ENCODE measurements at regions not wholly inside any gene's neighbourhood (a gene's known extent, or its start where the extent isn't known, plus 50 kb on each side); places are given as distances from the start of the nearest gene placed in this dataset.

- in situ Hi-C loops (cut with HindIII; ENCODE audit: low sequenced_read_pairs): no loop called here
- H3K4me3 ChIP-seq (ENCODE audit: low read depth, low read length): no peak overlapping the region
These were observed 257.1 kb upstream of the RPS6KA3 start for GRCh38 chrX:20523626-20524312.

DNA sequence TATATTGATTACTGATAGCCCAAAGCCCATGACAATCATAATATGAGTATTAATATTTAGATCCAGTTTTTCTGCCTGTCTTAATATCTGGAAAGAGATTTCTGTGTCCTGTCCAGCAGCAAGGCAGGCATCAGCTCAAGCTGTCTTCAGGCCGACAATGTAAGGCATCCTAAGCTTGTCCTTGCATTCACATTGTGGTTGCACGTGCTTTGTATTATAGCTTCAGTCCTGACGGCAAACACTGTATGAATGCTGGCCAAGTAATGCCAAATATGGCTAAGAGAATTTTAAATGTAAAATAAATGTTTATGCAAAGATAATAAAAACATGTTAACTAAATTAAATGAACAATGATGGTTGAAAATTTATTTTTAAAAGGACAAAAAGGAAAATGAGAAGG, 255.7 kb upstream of the RPS6KA3 start:
- DNase-seq (ENCODE audit: low read depth, low spot score): no peak
- TF ChIP-seq, protein P1, sequence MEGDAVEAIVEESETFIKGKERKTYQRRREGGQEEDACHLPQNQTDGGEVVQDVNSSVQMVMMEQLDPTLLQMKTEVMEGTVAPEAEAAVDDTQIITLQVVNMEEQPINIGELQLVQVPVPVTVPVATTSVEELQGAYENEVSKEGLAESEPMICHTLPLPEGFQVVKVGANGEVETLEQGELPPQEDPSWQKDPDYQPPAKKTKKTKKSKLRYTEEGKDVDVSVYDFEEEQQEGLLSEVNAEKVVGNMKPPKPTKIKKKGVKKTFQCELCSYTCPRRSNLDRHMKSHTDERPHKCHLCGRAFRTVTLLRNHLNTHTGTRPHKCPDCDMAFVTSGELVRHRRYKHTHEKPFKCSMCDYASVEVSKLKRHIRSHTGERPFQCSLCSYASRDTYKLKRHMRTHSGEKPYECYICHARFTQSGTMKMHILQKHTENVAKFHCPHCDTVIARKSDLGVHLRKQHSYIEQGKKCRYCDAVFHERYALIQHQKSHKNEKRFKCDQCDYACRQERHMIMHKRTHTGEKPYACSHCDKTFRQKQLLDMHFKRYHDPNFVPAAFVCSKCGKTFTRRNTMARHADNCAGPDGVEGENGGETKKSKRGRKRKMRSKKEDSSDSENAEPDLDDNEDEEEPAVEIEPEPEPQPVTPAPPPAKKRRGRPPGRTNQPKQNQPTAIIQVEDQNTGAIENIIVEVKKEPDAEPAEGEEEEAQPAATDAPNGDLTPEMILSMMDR (IDR thresholded peaks at IDR 0.05; ENCODE audit: low read depth, low read length): no peak
- H3K4me3 ChIP-seq (ENCODE audit: low read depth, low read length): no peak overlapping the region
- in situ Hi-C loops (cut with HindIII; ENCODE audit: low sequenced_read_pairs): no loop called here

More at GRCh38 chrX:20523626-20524312, 257.1 kb upstream of the RPS6KA3 start:
- DNase-seq (ENCODE audit: low read depth, low spot score): no peak
- TF ChIP-seq, protein P1 (IDR thresholded peaks at IDR 0.05; ENCODE audit: low read depth, low read length): no peak

DNA sequence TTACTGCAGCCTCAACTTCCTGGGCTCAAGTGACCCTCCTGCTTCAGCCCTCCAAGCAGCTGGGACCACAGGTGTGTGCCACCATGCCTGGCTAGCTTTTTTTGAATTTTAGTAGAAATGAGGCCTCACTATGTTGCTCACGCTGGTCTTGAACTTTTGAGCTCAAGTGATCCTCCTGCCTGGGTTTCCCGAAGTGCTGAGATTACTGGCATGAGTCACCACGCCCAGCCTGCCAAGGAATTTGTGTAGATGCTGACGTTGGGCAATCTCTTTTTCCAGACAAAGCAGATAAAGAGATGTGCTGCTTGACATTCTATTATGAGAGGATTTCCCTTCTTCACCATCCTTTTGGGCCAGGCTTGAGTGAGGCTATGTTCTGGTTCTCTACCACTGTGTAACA, 254.5 kb upstream of the RPS6KA3 start:
- TF ChIP-seq, protein P1 (IDR thresholded peaks at IDR 0.05; ENCODE audit: low read depth, low read length): no peak
- no peak overlapping the region for H3K4me3 ChIP-seq (ENCODE audit: low read depth, low read length)
- peak; percentile 31 for DNase-seq (ENCODE audit: low read depth, low spot score)
- in situ Hi-C loops (cut with HindIII; ENCODE audit: low sequenced_read_pairs): no loop called here

- no peak overlapping the region for H3K4me3 ChIP-seq (ENCODE audit: low read depth, low read length)
- TF ChIP-seq, protein P1 (IDR thresholded peaks at IDR 0.05; ENCODE audit: low read depth, low read length): no peak
- in situ Hi-C loops (cut with HindIII; ENCODE audit: low sequenced_read_pairs): no loop called here
- no peak for DNase-seq (ENCODE audit: low read depth, low spot score)
These were observed 253.1 kb upstream of the RPS6KA3 start for GRCh38 chrX:20519826-20520225.

DNA sequence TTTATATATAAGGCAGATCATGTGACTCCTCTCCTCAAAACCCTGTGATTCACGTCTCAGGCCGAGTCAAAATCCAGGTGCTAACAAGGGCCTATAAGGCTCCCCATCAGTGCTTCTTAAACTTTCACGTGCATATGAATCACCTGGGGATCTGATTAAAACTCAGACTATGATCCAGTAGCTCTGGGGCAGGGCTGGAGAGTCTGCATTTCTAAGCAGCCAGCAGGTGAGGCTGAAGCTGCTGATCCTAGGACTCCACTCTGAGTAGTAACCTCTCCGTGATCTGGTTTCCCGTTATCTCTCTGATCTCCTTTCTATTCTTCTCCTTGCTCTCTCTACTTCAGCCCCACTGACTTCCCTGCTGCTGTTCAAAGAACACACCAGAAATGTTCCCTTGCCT, 252.4 kb upstream of the RPS6KA3 start:
- DNase-seq (ENCODE audit: low read depth, low spot score): no peak
- in situ Hi-C loops (cut with HindIII; ENCODE audit: low sequenced_read_pairs): no loop called here
- TF ChIP-seq, protein P1 (IDR thresholded peaks at IDR 0.05; ENCODE audit: low read depth, low read length): no peak
- no peak overlapping the region for H3K4me3 ChIP-seq (ENCODE audit: low read depth, low read length)

DNA sequence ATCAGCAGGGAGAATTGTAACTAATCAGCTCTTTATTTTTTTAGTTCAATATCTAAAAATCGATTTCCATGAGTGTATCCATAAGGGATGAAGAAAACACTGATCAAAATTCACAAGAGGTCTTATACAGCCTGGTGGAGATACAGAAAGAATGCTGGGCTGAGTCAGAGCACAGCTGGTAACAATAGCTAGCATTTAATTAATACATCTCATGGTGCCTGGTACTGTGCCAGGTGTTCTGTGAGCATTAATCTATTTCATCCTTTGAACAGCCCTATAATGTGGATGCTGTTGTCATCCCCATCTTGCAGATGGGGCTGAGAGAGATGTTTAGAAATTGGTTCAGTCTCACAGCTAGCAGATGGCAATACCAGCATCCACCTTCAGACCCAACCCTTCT, 250.9 kb upstream of the RPS6KA3 start:
- TF ChIP-seq, protein P1 (IDR thresholded peaks at IDR 0.05; ENCODE audit: low read depth, low read length): no peak
- DNase-seq (ENCODE audit: low read depth, low spot score): no peak
- H3K4me3 ChIP-seq (ENCODE audit: low read depth, low read length): no peak overlapping the region
- in situ Hi-C loops (cut with HindIII; ENCODE audit: low sequenced_read_pairs): no loop called here
